ENCODE measurements at regions not wholly inside any gene's neighbourhood (a gene's known extent, or its start where the extent isn't known, plus 50 kb on each side); places are given as distances from the start of the nearest gene placed in this dataset.

DNA sequence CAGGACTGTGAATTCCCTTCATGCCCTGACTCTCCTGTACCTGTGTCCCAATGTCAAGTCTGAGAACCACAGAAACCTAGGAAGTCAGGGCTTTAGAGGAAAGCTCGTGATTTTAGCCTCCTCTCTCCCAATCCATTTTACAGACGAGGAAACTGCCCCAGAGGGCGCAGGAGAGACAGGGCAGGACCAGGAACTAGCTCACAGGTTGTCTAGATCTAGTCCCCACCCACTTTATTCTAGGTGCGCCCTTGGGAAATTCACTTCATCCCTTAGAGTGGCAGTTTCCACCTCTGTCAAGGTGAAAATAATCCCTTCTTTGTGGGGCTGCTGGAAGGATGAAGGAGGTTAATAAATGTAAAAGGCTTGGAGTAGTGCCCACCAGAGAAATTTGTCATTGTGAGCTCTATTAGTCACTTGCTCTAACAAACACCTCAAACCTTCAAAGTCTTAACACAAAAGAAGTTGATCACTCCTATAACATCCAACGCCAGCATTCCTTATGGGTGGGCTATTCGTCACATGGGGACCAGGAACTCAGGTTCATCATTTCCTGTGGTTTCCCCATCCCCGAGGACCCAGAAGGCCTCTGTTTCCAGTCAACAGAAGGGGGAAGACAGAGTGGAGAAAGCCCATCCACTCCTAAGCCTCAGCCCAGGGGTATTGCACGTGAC is 282.3 kb downstream of the XXYLT1 start:
- peak in 1 of 2 donors; percentile 20 for DNase-seq (ENCODE audit: low read depth in 2 of 2)

GRCh38 chr3:194989241-194989640 is 281.7 kb downstream of the XXYLT1 start:
- DNase-seq (ENCODE audit: low read depth in 2 of 2) = no peak

DNA sequence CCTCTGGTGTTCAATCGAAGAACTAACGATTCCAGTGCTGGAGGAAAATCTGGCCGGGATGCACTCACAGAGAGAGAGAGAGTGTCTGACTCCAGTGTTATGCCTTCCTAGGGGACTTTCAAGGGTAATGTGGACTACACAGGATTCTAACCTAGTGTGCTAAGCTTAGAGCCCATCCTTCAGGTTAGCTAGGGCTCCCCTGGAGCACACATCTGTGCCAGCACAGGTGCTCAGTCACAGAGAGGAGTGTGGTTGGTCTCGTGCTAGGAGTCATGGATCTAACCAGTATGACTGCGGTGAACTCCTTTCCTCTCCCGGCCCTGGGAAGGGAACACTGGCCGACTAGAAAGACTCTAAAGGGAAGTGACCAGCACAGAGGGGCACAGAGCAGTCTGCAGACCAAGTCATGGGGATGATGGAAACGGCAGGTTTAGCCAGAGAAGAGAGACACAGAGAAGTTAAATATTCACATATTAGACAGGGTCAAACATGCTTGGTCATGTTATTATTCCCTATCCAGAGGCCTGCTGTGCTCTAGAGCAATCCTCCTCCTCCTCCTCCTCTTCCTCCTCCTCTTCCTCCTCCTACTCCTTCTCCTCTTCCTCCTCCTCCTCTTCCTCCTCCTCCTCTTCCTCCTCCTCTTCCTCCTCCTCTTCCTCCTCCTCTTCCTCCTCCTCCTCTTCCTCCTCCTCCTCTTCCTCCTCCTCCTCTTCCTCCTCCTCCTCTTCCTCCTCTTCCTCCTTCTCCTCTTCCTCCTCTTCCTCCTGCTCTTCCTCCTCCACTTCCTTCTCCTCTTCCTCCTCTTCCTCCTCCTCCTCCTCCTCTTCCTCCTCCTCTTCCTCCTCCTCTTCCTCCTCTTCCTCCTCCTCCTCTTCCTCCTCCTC is 280.3 kb downstream of the XXYLT1 start:
- no peak for DNase-seq (ENCODE audit: low read depth in 2 of 2)

DNA sequence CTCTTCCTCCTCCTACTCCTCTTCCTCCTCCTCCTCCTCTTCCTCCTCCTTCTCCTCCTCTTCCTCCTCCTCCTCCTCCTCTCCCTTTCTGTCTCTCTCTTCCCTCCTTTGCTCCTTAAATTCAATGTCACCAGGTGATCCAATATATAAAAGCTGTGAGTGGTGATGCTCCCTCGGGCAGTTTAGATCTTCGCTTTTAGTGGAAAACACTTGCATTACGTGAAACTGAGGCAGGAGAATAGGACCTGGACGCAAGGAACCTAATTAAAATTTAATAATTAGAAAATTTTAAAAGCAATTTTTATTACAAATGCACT is 279.7 kb downstream of the XXYLT1 start:
- no peak for DNase-seq (ENCODE audit: low read depth in 2 of 2)

GRCh38 chr3:194993896-194994295 is 277.1 kb downstream of the XXYLT1 start:
- no peak for DNase-seq (ENCODE audit: low read depth in 2 of 2)

DNA sequence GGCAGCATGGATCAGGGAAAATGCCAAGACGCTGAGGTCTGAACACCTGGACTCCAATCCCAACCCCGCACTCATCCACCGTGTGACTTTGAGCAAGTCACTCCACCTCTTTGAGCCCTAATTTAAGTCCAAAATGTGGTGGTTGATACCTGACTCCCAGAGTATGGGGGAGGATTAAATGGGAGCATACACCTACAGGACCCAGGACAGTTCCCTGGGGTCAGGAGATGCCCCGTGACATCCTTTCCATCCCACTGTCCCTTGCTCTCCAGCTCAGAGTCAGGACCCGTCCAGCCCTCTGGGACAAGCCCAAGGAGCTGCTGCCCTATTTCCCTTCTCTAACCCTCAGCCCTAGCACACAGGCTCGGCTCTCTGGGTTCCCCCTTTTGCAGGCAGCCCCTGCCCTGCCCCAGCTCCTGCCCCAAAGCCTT is 276.4 kb downstream of the XXYLT1 start:
- no peak for DNase-seq (ENCODE audit: low read depth in 2 of 2)

DNA sequence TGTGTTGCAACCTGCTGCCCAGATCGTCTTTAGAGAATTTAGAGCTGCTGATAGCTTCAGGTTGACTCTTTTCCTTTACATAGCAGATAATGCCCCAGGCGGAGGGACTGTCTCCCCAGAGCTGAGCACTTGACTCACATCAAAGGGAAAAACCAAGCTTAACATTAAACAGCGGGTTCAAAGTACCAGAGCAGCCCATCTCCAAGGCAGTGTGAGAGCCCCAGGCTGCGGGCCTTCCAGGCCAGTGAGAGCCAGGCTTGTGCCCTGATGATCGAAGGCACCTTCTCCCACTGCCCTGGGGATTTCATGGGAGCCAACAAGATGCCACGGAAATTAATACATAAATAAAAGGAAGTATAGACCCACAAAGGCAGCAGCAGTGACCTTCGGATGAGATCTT is 275.6 kb downstream of the XXYLT1 start:
- no peak for DNase-seq (ENCODE audit: low read depth in 2 of 2)

DNA sequence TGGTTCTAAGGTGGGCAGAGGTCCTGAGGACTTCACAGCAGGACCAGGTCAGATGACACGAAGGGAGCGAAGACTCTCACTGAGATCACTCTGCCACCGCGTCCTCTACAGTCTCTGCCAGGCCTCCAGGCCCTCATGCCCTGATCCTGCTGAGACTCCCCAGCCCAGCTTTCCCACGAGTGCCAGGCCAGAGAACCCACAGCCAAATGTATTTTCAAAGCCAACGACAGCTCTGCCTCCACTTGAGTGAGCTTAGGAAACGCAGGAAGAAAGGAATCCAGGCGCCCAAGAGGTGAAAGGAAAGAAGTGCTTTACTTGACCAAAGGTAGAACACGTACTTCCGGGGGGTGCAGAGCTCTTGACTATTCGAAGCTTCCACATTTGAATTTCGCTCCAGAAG is 275.0 kb downstream of the XXYLT1 start:
- DNase-seq (ENCODE audit: low read depth in 2 of 2) = no peak

DNA sequence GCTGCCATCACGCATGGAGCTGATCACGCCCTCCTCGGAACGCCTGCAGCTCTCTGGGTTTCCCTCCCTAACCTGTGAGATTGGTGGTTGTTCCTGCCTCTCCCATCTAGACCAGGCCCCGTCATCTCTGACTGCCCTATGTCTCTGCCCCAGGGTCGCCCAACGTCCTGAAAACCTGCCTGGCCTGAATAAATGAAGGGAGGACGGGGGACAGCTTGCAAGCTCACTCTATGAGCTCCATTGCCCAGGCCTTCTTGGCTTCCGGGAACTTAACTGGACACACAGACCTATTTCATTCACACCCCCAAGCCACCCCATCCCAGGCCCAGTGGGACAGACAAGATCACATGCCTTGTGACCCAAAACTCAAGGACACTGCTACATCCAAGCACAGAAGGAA is 274.2 kb downstream of the XXYLT1 start:
- no peak for DNase-seq (ENCODE audit: low read depth in 2 of 2)

DNA sequence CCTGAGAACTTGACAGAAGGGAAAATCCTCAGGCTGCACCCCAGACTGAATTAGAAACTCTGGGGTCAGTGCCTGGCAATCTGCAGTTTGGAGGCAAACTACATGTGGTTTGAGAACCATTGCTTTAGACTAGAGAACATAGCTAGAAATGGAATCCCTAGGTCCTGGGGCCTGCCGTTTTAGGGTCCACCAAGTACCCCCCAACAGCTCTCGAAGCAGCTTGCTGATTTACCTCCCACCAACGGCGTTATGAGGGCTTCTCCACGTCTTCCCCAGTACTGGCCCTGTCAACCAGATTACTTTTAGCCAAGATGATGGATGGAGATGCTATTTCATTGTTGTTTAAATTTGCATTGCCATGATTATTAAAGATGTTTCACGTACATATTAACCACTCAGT is 272.5 kb downstream of the XXYLT1 start:
- no peak for DNase-seq (ENCODE audit: low read depth in 2 of 2)

DNA sequence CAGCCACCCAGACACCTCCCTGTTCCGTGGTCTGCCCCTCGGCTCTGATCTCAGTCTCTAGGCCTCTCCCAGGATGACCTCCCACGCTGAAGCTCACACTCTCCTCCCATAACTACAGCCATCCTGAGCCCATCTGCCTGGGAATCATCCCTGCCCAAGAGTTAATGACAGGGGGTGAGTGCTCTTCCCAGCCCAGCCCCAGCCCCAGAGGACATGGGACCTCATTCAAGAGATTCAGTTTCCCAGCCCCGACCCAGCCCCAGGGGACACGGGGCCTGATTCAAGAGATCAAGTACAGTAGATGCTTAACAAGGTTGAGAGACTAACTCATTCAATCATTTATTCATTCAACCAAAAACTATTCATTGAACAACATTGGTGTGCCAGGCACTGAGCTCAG is 272.0 kb downstream of the XXYLT1 start:
- no peak for DNase-seq (ENCODE audit: low read depth in 2 of 2)

- no peak for DNase-seq (ENCODE audit: low read depth in 2 of 2)
Observed at GRCh38 chr3:194999491-194999890, 271.5 kb downstream of the XXYLT1 start.

- DNase-seq (ENCODE audit: low read depth in 2 of 2) = no peak
Observed at GRCh38 chr3:195001261-195001660, 269.7 kb downstream of the XXYLT1 start.

- peak; percentile 75 to 88 for DNase-seq (ENCODE audit: low read depth in 2 of 2)
Observed at GRCh38 chr3:195001961-195002861, 268.7 kb downstream of the XXYLT1 start.

GRCh38 chr3:195003006-195003892 is 267.7 kb downstream of the XXYLT1 start:
- DNase-seq (ENCODE audit: low read depth in 2 of 2) = no peak

- no peak for DNase-seq (ENCODE audit: low read depth in 2 of 2)
Observed at GRCh38 chr3:195003893-195004289, 267.1 kb downstream of the XXYLT1 start.

DNA sequence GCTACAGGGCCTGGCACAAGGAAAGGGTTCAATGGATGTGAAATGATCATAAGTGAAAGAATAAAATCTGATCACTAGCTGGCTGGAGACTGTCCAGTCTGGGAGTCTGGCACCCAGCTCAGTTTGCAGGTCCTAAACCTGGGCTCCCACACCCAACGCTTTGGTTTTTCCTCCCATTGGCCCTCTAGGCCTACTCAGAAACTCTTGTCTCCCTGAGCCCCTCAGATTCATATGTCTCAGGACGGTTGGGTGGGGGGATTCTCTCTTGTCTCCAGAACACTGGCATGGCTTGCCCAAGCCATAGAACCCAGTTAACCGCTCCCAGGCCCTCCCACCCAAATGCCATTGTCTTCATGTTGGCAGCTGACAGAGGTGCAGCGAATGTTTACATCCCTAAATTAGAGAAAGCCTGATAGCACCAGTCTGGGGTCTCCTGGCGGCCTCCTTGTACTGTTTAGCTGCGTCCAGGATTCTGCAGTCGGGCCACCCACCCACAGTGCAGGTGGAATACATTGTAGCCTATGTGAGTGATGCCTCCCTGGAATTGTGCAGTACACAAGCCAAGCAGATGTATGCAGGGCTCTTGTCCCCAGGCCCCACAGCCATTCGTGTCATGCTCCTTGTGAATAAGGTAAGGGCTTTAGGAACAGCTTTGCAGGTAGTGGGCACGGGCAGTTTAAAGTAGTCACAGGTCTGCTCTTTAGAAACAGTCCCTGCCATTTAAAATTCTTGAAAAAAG is 266.3 kb downstream of the XXYLT1 start:
- DNase-seq (ENCODE audit: low read depth in 2 of 2) = no peak

DNA sequence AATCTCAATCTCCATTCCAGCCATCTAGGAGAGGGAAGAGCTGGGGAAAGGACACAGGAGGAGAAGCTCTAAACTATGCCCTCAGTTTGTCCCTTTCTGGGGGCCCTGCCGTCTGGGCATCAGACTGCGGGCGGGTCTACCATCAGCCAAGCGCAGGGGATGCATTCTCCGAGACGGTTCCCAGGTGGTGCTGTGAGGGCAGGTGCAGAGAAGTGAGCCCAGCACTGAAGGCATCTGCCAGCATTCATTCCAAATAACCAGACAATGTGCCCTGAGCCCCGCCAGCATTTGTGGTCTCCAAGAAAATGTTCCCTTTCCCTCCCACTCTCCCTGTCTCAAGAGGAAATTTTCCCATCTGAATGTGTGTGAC is 265.7 kb downstream of the XXYLT1 start:
- no peak for DNase-seq (ENCODE audit: low read depth in 2 of 2)

DNA sequence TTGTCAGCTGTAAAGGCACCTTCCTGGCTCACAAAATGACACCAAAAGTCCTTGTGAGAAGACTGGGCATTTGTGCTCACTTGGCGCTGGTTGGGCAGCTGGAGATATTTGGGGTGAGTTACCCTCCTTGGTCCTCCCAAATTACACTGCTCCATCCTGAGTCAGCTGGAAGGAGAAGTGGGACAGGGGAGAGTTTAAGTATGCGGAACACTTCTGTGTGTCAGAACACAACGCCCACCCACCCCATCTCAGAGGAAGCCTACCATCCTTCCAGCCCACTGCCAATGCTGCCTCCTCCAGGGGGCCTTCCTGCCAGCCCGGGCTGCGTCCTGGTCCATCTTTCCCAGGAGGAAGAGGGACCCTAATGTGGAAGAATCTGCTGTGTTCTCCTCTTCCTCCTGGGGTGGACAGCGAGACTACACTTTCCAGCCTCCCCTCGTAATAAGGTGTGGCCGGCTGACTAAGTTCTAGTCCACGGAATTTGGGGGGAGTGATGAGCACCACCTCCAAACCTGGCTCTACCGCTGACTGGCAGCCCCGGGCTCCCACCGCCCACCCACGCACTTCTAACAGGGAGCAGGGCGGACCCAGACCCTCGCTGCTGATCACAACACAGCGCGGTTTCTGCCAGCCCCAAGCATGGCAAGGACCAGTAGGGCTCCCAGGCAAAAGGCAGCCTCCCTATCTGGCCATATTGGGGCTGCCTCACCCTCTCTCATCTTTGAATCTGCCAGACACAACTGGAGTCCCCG is 265.0 kb downstream of the XXYLT1 start:
- no peak for DNase-seq (ENCODE audit: low read depth in 2 of 2)

DNA sequence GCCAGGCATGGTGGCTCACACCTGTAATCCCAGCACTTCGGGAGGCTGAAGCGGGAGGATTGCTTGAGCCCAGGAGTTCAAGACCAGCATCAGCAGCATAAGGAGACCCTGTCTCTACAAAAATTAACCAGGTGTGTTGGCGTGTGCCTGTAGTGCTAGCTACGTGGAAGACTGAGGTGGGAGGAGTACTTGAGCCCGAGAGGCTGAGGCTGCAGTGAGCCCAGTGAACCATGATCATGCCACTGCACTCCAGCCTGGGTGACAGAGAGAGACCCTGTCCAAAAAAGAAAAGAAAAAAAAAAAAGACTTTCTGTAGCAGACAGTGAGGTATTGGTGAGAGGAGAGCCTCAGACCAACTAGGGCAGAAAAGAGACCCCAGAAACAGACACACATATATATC is 263.8 kb downstream of the XXYLT1 start:
- DNase-seq (ENCODE audit: low read depth in 2 of 2) = no peak
